Activated T-helper 17 cell treated with anti-CD3 and anti-CD28 coated beads, Interleukin-2, amount 50 U/mL, for 72 hours (primary cell): ENCODE measurements at regions not wholly inside any gene's neighbourhood (a gene's known extent, or its start where the extent isn't known, plus 50 kb on each side); places are given as distances from the start of the nearest gene placed in this dataset.
"Not testable (repeated sequence)": the region's sequence is repeated elsewhere in the genome, so short reads cannot be mapped to it uniquely, and the experiment has no call there.

Source experiments
- ATAC-seq: fragments of 150-1000 bp; cut with Tn5 transposase; replicated peaks from 2 replicates; pipeline ENCODE4 v1.10.0; 2021; ENCODE audit warnings: mild to moderate bottlenecking, moderate library complexity
- H3K27ac Mint-ChIP-seq: one replicate; pipeline ENCODE4 v1.8.0; 2022; ENCODE audit warnings: mixed read lengths
- H3K27me3 Mint-ChIP-seq: one replicate; pipeline ENCODE4 v1.8.0; 2022; ENCODE audit warnings: mixed read lengths
- H3K36me3 Mint-ChIP-seq: one replicate; pipeline ENCODE4 v1.8.0; 2022; ENCODE audit warnings: low read depth, mild to moderate bottlenecking, mixed read lengths
- H3K4me1 Mint-ChIP-seq: one replicate; pipeline ENCODE4 v1.8.0; 2022; ENCODE audit warnings: mixed read lengths
- H3K4me3 Mint-ChIP-seq: one replicate; pipeline ENCODE4 v1.8.0; 2022; ENCODE audit warnings: mild to moderate bottlenecking, mixed read lengths
- H3K9me3 Mint-ChIP-seq: one replicate; pipeline ENCODE4 v1.8.0; 2022; ENCODE audit warnings: mixed read lengths

DNA sequence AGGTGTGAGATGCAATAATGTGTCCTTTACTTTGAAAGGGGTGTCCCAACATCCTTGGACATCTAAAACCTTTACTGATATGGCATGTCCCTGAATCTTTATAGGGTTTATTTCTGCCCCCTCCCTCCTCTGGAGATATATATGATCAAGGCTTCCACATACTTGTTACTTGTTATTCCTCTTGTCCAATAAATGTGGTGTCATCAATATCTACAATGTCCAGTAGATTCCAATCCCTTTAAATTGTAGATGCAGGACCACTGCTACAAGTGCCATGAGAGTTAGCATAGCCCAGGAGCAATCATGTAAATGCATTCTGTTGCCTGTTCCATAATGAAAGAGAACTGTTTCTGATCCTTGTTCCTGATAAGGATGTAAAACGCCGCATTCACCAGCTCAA lies 479.7 kb upstream of the MEIS1 start:
- no peak overlapping the region for H3K27ac Mint-ChIP-seq
- no peaks in the 10 kb centered on the region for H3K27me3 Mint-ChIP-seq
- H3K4me1 Mint-ChIP-seq, result no peaks in the 10 kb centered on the region
- H3K9me3 Mint-ChIP-seq, result peaks cover 4% of the 10 kb centered on the region
- ATAC-seq, result no peak
- no peak overlapping the region for H3K4me3 Mint-ChIP-seq
- H3K36me3 Mint-ChIP-seq, result no peaks in the 10 kb centered on the region

DNA sequence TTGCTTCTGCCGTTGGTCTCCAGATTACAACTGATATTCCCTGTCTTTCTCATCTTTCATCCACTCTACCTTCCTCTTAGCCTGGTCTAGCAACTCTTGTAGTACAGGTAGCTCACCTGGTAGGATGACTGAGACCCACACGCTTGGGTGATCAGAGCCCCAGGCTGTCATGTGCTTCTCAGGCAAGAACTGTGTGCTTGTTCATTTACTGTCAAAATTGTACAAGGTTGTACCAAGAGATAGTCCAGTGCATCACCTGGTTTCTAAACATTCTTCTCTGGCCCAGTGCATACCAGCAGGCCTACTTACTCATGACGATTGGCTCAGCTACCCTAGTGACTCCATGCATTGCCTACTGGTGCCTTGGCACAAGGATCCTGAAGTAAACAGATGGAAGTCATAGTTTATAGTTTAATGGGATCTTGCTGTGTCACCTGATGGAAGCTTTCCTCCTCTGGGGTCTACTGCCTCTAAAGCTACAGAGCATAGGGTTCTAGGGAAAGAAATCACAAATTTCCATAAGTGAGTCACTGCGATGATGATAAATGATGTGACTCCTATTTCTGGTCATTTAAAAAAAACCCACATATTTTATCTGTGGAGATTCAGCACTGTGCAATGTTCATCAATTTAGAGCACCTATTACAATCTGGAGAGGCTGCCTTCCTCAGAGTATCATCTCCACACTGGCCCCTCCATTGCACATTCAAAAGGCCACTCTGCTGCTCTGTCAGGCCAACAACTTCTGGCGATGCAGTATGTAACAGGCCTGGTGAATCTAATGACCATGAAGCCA lies 481.8 kb upstream of the MEIS1 start:
- H3K27me3 Mint-ChIP-seq, result no peaks in the 10 kb centered on the region
- no peak for ATAC-seq
- no peak overlapping the region for H3K27ac Mint-ChIP-seq
- H3K4me3 Mint-ChIP-seq, result no peak overlapping the region
- H3K36me3 Mint-ChIP-seq, result no peaks in the 10 kb centered on the region
- H3K4me1 Mint-ChIP-seq, result no peaks in the 10 kb centered on the region
- H3K9me3 Mint-ChIP-seq, result peaks cover 4% of the 10 kb centered on the region

DNA sequence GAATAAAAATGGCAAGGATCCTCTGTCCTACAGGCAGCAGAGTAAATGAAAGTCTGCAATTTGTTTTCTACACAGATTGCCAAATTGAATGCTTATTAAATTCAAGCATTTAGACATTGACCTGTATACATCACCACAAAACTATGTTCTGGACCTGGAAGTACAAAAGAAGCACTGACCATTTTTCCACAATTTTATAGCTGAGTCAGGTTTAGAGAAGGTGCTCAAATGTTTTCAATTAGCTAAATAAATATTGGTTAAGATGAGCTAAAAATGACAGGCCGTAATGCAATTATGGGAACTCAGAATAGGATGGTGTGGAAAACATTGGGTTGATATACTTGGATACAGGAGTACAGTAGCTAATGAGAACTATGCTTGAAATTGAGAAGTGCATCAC lies 490.7 kb upstream of the MEIS1 start:
- Mint-ChIP-seq H3K27ac (no peak overlapping the region), H3K4me1 (no peaks in the 10 kb centered on the region), H3K9me3 (peaks cover 7% of the 10 kb centered on the region), H3K36me3 (no peaks in the 10 kb centered on the region), H3K4me3 (no peak overlapping the region), H3K27me3 (no peaks in the 10 kb centered on the region)
- no peak for ATAC-seq

DNA sequence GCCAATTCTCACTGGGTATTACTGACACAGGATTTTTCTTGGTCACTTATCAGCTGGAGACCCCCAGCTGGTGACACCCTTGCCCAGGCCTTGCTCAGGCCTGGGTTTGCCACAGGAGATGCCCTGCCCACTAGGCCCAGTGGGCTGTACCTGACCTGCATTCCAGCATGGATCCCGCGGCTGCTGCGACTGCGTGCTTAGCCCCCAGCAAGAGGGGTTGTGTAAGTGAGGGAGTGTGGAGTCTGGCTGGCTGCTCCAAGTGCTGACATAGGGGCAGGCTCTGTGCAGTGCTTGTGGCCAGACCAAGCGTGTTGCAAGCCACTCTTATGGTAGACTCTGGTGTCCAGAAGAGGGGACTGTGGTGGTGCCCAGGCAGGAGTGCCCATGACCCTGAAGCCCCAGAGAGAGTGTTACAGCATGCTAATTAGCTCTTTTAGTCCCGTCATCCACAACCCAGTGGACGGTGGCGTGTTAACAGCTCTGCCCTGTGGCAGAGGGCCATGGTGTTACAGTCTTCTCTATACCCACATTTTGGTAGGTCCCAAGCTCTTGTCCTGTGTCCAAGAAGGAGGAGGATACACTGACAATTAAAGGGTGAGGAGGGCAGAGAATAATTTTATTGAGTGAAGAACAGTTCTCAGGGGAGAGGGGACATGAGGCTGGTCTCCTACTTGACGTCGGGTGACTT lies 491.7 kb upstream of the MEIS1 start:
- H3K27ac Mint-ChIP-seq, result no peak overlapping the region
- no peak for ATAC-seq
- H3K4me1 Mint-ChIP-seq, result no peaks in the 10 kb centered on the region
- peaks cover 7% of the 10 kb centered on the region for H3K9me3 Mint-ChIP-seq
- no peaks in the 10 kb centered on the region for H3K27me3 Mint-ChIP-seq
- no peaks in the 10 kb centered on the region for H3K36me3 Mint-ChIP-seq
- H3K4me3 Mint-ChIP-seq, result no peak overlapping the region

DNA sequence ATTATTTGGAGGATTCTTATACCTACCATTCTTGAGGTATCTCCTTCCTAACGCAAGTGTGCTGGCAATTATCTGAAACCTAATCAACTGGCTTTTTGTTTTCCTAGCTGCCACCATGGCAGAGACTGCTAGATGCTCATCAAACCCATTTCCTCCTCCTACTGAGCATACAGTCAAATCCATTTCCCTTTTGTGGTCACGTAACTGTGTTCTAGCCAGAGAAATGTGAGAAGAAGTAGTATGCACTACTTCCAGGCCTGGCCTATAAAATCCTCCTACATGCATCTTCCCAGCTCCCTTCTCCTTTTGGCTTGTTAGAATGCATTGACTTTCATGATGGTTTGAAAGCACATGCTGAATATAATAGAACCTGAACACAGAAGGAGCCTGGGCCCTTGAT lies 494.1 kb upstream of the MEIS1 start:
- H3K4me3 Mint-ChIP-seq, result no peak overlapping the region
- no peaks in the 10 kb centered on the region for H3K36me3 Mint-ChIP-seq
- H3K27ac Mint-ChIP-seq, result no peak overlapping the region
- H3K4me1 Mint-ChIP-seq, result no peaks in the 10 kb centered on the region
- no peaks in the 10 kb centered on the region for H3K27me3 Mint-ChIP-seq
- no peak for ATAC-seq
- peaks cover 7% of the 10 kb centered on the region for H3K9me3 Mint-ChIP-seq

DNA sequence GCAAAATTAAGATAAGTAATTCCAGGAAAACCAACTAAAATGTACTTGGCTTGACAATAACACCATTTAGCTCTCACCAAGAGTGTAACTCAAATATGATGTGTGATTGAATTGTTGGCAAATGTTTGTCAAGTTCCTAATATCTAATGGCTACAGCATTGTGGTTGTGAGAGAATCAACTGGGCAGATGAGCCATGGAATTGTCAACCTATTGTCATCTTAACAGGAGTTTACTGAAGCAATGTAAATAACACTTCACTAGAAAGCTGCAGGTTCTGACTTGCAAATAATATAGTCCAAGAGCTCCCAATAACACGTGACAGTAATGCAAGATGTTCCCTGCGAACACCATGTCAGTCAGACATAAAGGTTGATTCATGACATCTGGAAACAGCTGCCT lies 495.2 kb upstream of the MEIS1 start:
- no peaks in the 10 kb centered on the region for H3K27me3 Mint-ChIP-seq
- H3K9me3 Mint-ChIP-seq, result peaks cover 7% of the 10 kb centered on the region
- no peaks in the 10 kb centered on the region for H3K36me3 Mint-ChIP-seq
- no peak overlapping the region for H3K4me3 Mint-ChIP-seq
- no peaks in the 10 kb centered on the region for H3K4me1 Mint-ChIP-seq
- H3K27ac Mint-ChIP-seq, result no peak overlapping the region
- ATAC-seq, result no peak

DNA sequence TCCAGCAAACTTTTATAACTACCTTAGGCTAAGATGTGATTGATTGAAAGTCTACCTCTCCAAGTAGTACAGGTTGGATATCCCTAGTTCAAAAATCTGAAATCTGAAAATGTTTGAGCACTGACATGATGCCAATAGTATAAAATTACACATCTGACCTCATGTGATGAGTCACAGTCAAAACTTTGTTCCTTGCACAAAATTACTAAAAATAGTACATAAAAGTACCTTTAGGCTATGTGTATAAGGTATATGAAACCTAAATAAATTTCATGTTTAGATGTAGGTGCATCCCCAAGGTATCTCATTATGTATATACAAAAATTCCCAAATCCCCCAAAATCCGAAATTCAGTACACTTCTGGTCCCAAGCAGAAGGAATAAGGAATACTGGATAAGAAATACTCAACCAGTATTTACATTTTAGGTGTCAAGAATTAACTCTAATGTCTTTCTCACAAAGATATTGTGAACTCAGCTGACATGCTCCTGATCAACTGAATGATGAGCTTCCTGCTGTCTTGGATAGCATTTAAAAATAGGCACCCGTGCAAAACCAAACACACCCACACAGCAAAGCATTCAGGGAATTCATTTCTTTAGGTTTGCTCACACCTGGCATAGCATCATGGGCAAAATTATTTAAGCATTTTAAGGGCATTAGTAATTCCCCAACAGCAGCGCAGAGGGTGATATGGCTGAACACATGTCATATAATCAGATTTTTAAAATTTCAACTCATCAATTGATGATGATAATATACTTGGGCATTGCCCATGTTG lies 497.4 kb upstream of the MEIS1 start:
- no peaks in the 10 kb centered on the region for H3K36me3 Mint-ChIP-seq
- no peaks in the 10 kb centered on the region for H3K4me1 Mint-ChIP-seq
- no peak for ATAC-seq
- H3K27ac Mint-ChIP-seq, result no peak overlapping the region
- peaks cover 7% of the 10 kb centered on the region for H3K9me3 Mint-ChIP-seq
- H3K27me3 Mint-ChIP-seq, result peaks cover 3% of the 10 kb centered on the region
- H3K4me3 Mint-ChIP-seq, result no peak overlapping the region

DNA sequence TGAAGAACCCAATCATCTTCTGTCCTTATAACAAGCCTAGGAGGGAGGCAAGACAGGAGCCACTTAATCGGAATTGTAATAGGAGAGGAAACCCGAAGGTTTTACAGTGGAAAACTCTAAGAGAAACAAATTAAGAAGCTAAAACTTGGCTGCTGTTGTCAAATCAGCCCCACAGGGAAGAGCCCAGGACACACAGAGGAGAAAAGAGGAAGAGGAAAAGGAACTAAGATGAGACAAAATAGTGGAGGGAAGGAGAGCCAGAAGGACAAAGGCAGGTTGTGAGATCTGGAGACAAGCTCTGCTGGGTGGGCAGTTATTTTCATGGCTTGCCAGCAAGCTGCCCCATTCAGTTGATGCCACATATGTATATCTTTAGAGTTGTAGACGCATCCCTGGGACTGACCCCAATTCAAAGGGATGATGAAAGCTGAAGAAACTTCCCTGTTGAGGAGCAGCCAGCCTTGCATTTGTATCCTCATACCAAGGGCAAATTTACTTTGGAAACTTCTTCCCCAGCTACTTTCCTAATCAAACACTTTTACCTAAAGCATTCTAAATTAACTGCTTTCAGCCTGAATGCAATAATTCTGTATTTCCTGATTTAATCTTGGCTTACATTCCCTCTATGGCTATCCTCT lies 499.8 kb upstream of the MEIS1 start:
- Mint-ChIP-seq H3K27ac (no peak overlapping the region), H3K4me1 (no peaks in the 10 kb centered on the region), H3K4me3 (no peak overlapping the region), H3K36me3 (no peaks in the 10 kb centered on the region), H3K27me3 (peaks cover 3% of the 10 kb centered on the region), H3K9me3 (peaks cover 4% of the 10 kb centered on the region)
- no peak for ATAC-seq

DNA sequence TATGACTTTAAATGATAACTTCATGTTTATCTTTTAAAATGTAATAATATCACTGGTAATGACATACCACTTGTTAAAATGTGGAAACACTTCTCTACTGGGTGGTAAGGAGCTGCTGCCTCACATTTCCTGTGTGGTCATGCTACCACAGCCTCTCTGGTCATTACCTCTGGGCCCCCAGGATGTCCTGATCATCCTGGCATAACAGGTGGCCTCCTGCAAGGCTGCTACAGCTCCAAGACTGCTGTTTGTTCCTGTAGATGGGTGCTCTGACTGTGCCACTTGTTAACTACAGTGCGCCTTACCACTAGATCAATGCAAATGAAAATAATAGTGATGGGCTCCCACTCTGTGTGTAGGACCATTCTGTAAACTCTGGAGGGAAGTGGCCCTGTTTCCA lies 500.2 kb upstream of the SPRED2 start:
- Mint-ChIP-seq H3K4me1 (no peaks in the 10 kb centered on the region), H3K9me3 (peaks cover 4% of the 10 kb centered on the region), H3K36me3 (no peaks in the 10 kb centered on the region), H3K27me3 (peaks cover 3% of the 10 kb centered on the region), H3K4me3 (no peak overlapping the region), H3K27ac (no peak overlapping the region)
- no peak for ATAC-seq

DNA sequence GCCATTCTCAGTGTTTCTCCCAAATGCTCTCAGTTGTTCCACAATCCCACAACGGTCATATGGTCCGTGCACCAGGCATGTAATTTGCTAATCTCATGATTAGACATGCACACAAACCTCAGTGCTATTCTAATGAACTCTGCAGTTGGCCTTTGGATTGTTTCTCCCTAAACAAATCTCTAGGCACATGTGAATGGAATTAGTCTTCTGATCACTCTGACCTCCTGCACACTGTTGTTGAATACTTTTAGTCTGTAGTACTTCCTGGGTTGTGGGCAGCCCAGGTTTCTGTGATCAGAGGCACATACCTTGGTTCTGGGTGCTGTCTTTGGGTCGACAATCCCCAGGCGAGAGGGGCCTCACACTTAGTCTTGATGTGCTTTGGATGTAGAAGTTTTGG lies 498.7 kb upstream of the SPRED2 start:
- no peak for ATAC-seq
- peaks cover 3% of the 10 kb centered on the region for H3K27me3 Mint-ChIP-seq
- H3K36me3 Mint-ChIP-seq, result no peaks in the 10 kb centered on the region
- no peaks in the 10 kb centered on the region for H3K4me1 Mint-ChIP-seq
- peaks cover 4% of the 10 kb centered on the region for H3K9me3 Mint-ChIP-seq
- no peak overlapping the region for H3K4me3 Mint-ChIP-seq
- no peak overlapping the region for H3K27ac Mint-ChIP-seq

DNA sequence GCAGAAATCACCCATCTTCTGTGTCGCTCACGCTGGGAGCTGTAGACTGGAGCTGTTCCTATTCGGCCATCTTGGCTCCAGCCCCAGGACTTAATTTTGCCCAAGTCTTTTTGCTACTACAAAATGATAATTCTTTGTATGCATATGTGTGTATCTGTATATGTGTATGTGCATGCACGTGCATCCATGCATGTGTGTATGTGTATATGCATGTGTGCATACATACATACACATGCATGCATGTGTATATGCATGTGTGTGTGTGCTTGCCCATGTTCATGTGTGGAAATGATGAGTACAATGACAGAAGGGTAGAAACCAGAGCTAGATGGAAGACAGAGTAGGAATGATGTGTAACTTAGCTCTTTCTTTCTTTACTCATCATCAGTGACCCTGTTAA lies 497.9 kb upstream of the SPRED2 start:
- Mint-ChIP-seq H3K27me3 (peaks cover 3% of the 10 kb centered on the region), H3K4me1 (no peaks in the 10 kb centered on the region), H3K36me3 (no peaks in the 10 kb centered on the region), H3K27ac (no peak overlapping the region), H3K9me3 (peaks cover 4% of the 10 kb centered on the region), H3K4me3 (no peak overlapping the region)
- no peak for ATAC-seq

DNA sequence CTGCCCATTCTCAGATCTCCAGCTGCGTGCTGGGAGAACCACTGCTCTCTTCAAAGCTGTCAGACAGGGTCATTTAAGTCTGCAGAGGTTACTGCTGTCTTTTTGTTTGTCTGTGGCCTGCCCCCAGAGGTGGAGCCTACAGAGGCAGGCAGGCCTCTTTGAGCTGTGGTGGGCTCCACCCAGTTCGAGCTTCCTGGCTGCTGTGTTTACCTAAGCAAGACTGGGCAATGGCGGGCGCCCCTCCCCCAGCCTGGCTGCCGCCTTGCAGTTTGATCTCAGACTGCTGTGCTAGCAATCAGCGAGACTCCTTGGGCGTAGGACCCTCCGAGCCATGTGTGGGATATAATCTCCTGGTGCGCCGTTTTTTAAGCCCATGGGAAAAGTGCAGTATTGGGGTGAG lies 497.3 kb upstream of the SPRED2 start:
- H3K4me3 Mint-ChIP-seq, H3K4me1 Mint-ChIP-seq, ATAC-seq, H3K27me3 Mint-ChIP-seq, H3K36me3 Mint-ChIP-seq, H3K9me3 Mint-ChIP-seq, H3K27ac Mint-ChIP-seq: not testable (repeated sequence)

DNA sequence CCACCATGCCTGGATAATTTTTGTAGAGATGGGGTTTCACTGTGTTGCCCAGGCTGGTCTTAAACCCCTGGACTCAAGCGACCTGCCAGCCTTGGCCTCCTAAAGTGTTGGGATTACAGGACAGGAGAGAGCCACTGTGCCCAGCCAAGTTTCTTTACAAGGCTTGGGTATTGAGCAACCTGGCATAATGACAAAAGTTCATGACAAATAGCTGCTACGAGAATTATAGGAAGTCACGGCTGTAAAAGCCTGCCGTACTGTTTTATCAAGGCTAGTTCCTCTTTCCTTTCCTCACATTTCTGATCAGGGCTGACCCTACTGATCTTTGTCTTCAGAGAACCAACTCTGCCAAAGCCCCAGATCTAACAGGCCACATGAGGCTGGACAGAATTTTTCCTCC lies 490.4 kb upstream of the SPRED2 start:
- no peak overlapping the region for H3K27ac Mint-ChIP-seq
- no peaks in the 10 kb centered on the region for H3K4me1 Mint-ChIP-seq
- no peak for ATAC-seq
- no peak overlapping the region for H3K4me3 Mint-ChIP-seq
- H3K27me3 Mint-ChIP-seq, result no peaks in the 10 kb centered on the region
- H3K9me3 Mint-ChIP-seq, result peaks cover 6% of the 10 kb centered on the region
- H3K36me3 Mint-ChIP-seq, result no peaks in the 10 kb centered on the region

DNA sequence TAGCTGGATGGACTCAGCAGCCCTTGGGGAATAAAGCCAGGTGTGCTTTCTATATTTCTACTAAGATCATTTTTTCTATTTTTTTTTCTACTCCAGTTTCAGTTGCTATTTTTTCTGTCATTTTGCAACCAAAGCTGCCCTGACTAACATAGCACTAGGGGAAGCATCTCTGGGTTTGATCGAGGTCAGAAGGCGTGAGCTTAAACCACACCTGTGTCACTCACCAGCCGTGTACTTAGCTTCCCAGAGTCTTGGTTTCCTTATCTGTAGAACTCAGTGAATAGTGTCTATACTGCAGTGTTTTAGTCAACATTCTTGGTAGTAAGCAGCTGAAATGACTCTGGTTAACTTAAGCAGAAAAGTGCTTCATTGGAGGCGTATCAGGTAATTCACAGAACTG lies 489.6 kb upstream of the SPRED2 start:
- Mint-ChIP-seq H3K27ac (no peak overlapping the region), H3K27me3 (no peaks in the 10 kb centered on the region), H3K4me1 (no peaks in the 10 kb centered on the region), H3K4me3 (no peak overlapping the region), H3K9me3 (peaks cover 6% of the 10 kb centered on the region), H3K36me3 (no peaks in the 10 kb centered on the region)
- no peak for ATAC-seq
